T-helper 1 cell treated with Interleukin-12 subunit alpha and Interleukin-12 subunit beta and Interleukin-4 antibody, amounts not matched to agents 30 ng/mL and 1 ng/mL, for 36 hours (primary cell): ENCODE measurements at regions not wholly inside any gene's neighbourhood (a gene's known extent, or its start where the extent isn't known, plus 50 kb on each side); places are given as distances from the start of the nearest gene placed in this dataset.

Source experiments
- intact Hi-C: fragments of 100-400 bp; cut with micrococcal nuclease; formaldehyde crosslinking; loops from one replicate; pipeline ENCODE4 v1.15.1; 2024

- intact Hi-C loops: loop anchor here (10.0 kb wide), 1 partner anchor 281 kb away; the partner anchor contains the start of genes MECR and PTPRU
Measured at GRCh38 chr1:29515170-29515955, 279.0 kb downstream of the PTPRU start.

GRCh38 chr1:29514361-29515169, 278.2 kb downstream of the PTPRU start:
- intact Hi-C loops: loop anchor here (10.0 kb wide), 1 partner anchor 280 kb away; the partner anchor contains the start of genes MECR and PTPRU

GRCh38 chr1:29513357-29513756, 277.0 kb downstream of the PTPRU start:
- intact Hi-C loops: loop anchor here (1.0 to 10.0 kb wide), 2 partner anchors 279 to 336 kb away; partner anchors contain the start of genes MECR and PTPRU

GRCh38 chr1:29511436-29511835, 275.1 kb downstream of the PTPRU start:
- intact Hi-C loops: loop anchor here (10.0 kb wide), 1 partner anchor 277 kb away; the partner anchor contains the start of genes MECR and PTPRU

- intact Hi-C loops: no loop called here
Measured at GRCh38 chr1:29508458-29509107, 272.3 kb downstream of the PTPRU start.

- intact Hi-C loops: no loop called here
Measured at GRCh38 chr1:29506678-29507225, 270.4 kb downstream of the PTPRU start.

- intact Hi-C loops: no loop called here
Measured at GRCh38 chr1:29505532-29506220, 269.4 kb downstream of the PTPRU start.

GRCh38 chr1:29504709-29505410, 268.5 kb downstream of the PTPRU start:
- intact Hi-C loops: no loop called here

- intact Hi-C loops: no loop called here
Measured at GRCh38 chr1:29504196-29504595, 267.9 kb downstream of the PTPRU start.

- intact Hi-C loops: no loop called here
Measured at GRCh38 chr1:29502911-29503840, 266.9 kb downstream of the PTPRU start.

- intact Hi-C loops: no loop called here
Measured at GRCh38 chr1:29502225-29502910, 266.0 kb downstream of the PTPRU start.

GRCh38 chr1:29501227-29501976, 265.1 kb downstream of the PTPRU start:
- intact Hi-C loops: no loop called here

GRCh38 chr1:29500651-29501050, 264.3 kb downstream of the PTPRU start:
- intact Hi-C loops: no loop called here

GRCh38 chr1:29500041-29500440, 263.7 kb downstream of the PTPRU start:
- intact Hi-C loops: no loop called here

- intact Hi-C loops: no loop called here
Measured at GRCh38 chr1:29499104-29499650, 262.9 kb downstream of the PTPRU start.

GRCh38 chr1:29498126-29499103, 262.1 kb downstream of the PTPRU start:
- intact Hi-C loops: no loop called here
